ENCODE measurements at regions not wholly inside any gene's neighbourhood (a gene's known extent, or its start where the extent isn't known, plus 50 kb on each side); places are given as distances from the start of the nearest gene placed in this dataset.
"Not testable (repeated sequence)": the region's sequence is repeated elsewhere in the genome, so short reads cannot be mapped to it uniquely, and the experiment has no call there.

DNA sequence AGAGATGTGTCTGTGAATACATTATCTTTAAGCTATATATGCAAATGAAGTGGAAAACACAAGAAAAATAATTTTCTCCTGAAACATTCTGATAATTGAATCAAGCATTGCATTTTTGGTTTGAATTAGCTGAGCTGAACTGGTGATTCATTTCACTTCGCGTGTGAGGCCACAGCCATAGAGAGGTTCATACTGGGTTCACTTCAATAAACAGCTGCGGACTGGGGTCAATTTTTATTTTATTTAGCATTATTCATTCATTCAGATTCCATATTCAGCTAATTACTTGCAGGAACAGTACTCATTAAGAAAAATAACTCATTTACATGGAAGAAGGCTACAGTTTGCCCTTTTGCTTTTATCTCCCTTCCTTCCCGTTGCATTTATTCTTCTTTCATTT, 195.2 kb upstream of the LRIG3 start:
- DNase-seq: no peak
- H3K36me3 ChIP-seq: no peaks in the 10 kb centered on the region
- H3K27me3 ChIP-seq (ENCODE audit: low read depth): no peaks in the 10 kb centered on the region
- no peak overlapping the region for H3K4me3 ChIP-seq
- H3K4me1 ChIP-seq: peaks cover 9% of the 10 kb centered on the region
- intact Hi-C loops (cut with micrococcal nuclease): no loop called here
- no peak for TF ChIP-seq CTCF (IDR thresholded peaks at IDR 0.05; ENCODE audit: borderline replicate concordance)
- H3K9me3 ChIP-seq (replicated peaks): no peaks in the 10 kb centered on the region
- H3K27ac ChIP-seq (replicated peaks): no peak overlapping the region

- TF ChIP-seq CTCF (IDR thresholded peaks at IDR 0.05; ENCODE audit: borderline replicate concordance): peak; percentile 90
- peak; percentile 58 for DNase-seq
Observed at GRCh38 chr12:59113831-59114615, 193.7 kb upstream of the LRIG3 start.

DNA sequence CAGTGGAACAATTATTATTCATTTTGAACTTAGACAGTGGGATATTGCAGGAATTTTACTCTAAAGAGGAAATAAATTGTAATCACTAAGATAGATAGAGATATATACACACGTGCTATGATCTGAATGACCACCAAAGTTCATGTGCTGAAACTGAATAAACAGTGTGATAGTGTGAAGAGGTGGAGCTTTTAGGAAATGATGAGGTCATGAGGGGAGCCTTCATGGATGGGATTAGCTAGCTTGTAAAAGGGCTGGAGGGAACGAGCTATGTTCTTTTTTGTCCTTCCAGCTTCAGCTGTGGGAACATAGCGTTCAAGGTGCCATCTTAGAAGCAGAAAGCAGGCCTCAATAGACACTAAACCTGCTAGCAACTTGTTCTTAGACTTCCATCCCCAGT, 191.5 kb upstream of the LRIG3 start:
- Histone ChIP-seq H3K27ac (replicated peaks) (no peak overlapping the region), H3K27me3 (ENCODE audit: low read depth) (no peaks in the 10 kb centered on the region), H3K4me3 (no peak overlapping the region), H3K36me3 (no peaks in the 10 kb centered on the region), H3K9me3 (replicated peaks) (no peaks in the 10 kb centered on the region), H3K4me1 (peaks cover 9% of the 10 kb centered on the region)
- intact Hi-C loops (cut with micrococcal nuclease): no loop called here
- TF ChIP-seq CTCF (IDR thresholded peaks at IDR 0.05; ENCODE audit: borderline replicate concordance): no peak
- no peak for DNase-seq

More at GRCh38 chr12:59113831-59114615, 193.7 kb upstream of the LRIG3 start:
- Histone ChIP-seq H3K36me3 (no peaks in the 10 kb centered on the region), H3K9me3 (replicated peaks) (no peaks in the 10 kb centered on the region), H3K4me3 (no peak overlapping the region), H3K27me3 (ENCODE audit: low read depth) (no peaks in the 10 kb centered on the region), H3K27ac (replicated peaks) (peak overlapping the region; percentile 1), H3K4me1 (peaks cover 9% of the 10 kb centered on the region)
- intact Hi-C loops (cut with micrococcal nuclease): no loop called here

DNA sequence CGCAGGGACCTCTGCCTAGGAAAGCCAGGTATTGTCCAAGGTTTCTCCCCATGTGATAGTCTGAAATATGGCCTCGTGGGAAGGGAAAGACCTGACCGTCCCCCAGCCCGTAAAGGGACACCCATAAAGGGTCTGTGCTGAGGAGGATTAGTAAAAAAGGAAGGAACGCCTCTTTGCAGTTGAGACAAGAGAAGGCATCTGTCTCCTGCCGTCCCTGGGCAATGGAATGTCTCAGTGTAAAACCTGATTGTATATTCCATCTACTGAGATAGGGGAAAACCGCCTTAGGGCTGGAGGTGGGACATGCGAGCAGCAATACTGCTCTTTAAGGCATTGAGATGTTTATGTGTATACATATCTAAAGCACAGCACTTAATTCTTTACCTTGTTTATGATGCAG, 188.2 kb upstream of the LRIG3 start:
- H3K4me1 ChIP-seq; H3K36me3 ChIP-seq; DNase-seq; H3K9me3 ChIP-seq (replicated peaks); H3K27me3 ChIP-seq (ENCODE audit: low read depth); H3K4me3 ChIP-seq; intact Hi-C loops (cut with micrococcal nuclease); H3K27ac ChIP-seq (replicated peaks): not testable (repeated sequence)

DNA sequence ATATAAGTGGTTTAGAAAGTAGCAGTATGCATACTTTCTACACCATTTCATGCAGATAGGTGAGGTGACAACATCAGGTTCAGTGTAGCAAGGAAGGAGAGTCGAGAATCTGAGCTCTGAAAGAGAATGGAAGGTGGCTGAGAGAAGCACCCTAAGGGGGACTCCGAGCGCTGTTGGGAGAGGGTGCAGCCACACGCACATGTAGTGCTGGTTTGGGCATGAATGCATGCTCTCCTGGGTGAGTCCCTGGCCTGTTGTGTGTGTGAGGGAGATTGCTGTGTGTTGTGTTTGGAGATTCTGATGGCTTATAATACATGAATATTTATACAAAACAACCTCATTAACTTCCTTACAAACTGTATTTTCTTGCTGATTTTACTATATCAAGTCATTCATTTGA, 180.3 kb upstream of the LRIG3 start:
- no peaks in the 10 kb centered on the region for H3K27me3 ChIP-seq (ENCODE audit: low read depth)
- no peaks in the 10 kb centered on the region for H3K36me3 ChIP-seq
- no peaks in the 10 kb centered on the region for H3K9me3 ChIP-seq (replicated peaks)
- intact Hi-C loops (cut with micrococcal nuclease): no loop called here
- H3K4me3 ChIP-seq: no peak overlapping the region
- no peak overlapping the region for H3K27ac ChIP-seq (replicated peaks)
- no peaks in the 10 kb centered on the region for H3K4me1 ChIP-seq
- no peak for TF ChIP-seq CTCF (IDR thresholded peaks at IDR 0.05; ENCODE audit: borderline replicate concordance)
- DNase-seq: no peak

- no peaks in the 10 kb centered on the region for H3K27me3 ChIP-seq (ENCODE audit: low read depth)
- H3K36me3 ChIP-seq: no peaks in the 10 kb centered on the region
- no peaks in the 10 kb centered on the region for H3K4me1 ChIP-seq
- intact Hi-C loops (cut with micrococcal nuclease): no loop called here
- TF ChIP-seq CTCF (IDR thresholded peaks at IDR 0.05; ENCODE audit: borderline replicate concordance): no peak
- no peak overlapping the region for H3K27ac ChIP-seq (replicated peaks)
- no peak overlapping the region for H3K4me3 ChIP-seq
- H3K9me3 ChIP-seq (replicated peaks): no peaks in the 10 kb centered on the region
- no peak for DNase-seq
Observed at GRCh38 chr12:59097876-59098275, 177.6 kb upstream of the LRIG3 start.
